HG03520 (cell line): ENCODE measurements at regions not wholly inside any gene's neighbourhood (a gene's known extent, or its start where the extent isn't known, plus 50 kb on each side); places are given as distances from the start of the nearest gene placed in this dataset.

Experiments
- ATAC-seq: cut with Tn5 transposase; IDR thresholded peaks from one replicate; pipeline ENCODE4 v1.9.1; 2021; ENCODE audit warnings: mild to moderate bottlenecking, moderate library complexity; ENCODE audit not compliant: unreplicated experiment

- ATAC-seq: no peak
Measured at GRCh38 chr5:91443761-91444467, 60.8 kb upstream of the ARRDC3 start.

GRCh38 chr5:91443023-91443422 is 59.9 kb upstream of the ARRDC3 start:
- ATAC-seq: no peak

- ATAC-seq: no peak
Measured at GRCh38 chr5:91441082-91441481, 58.0 kb upstream of the ARRDC3 start.

GRCh38 chr5:91438871-91439270 is 55.8 kb upstream of the ARRDC3 start:
- no peak for ATAC-seq

GRCh38 chr5:91436241-91436640 is 53.1 kb upstream of the ARRDC3 start:
- no peak for ATAC-seq

- ATAC-seq: peak; percentile 58
Measured at GRCh38 chr5:91434348-91434747, 51.2 kb upstream of the ARRDC3 start.

- ATAC-seq: peak; percentile 23
Measured at GRCh38 chr5:91433861-91434260, 50.7 kb upstream of the ARRDC3 start.
